GM19372 (cell line): ENCODE measurements at regions not wholly inside any gene's neighbourhood (a gene's known extent, or its start where the extent isn't known, plus 50 kb on each side); places are given as distances from the start of the nearest gene placed in this dataset.

Source experiments
- ATAC-seq: cut with Tn5 transposase; IDR thresholded peaks from one replicate; pipeline ENCODE4 v1.9.1; 2021; ENCODE audit warnings: mild to moderate bottlenecking, low read depth, moderate library complexity; ENCODE audit not compliant: unreplicated experiment

DNA sequence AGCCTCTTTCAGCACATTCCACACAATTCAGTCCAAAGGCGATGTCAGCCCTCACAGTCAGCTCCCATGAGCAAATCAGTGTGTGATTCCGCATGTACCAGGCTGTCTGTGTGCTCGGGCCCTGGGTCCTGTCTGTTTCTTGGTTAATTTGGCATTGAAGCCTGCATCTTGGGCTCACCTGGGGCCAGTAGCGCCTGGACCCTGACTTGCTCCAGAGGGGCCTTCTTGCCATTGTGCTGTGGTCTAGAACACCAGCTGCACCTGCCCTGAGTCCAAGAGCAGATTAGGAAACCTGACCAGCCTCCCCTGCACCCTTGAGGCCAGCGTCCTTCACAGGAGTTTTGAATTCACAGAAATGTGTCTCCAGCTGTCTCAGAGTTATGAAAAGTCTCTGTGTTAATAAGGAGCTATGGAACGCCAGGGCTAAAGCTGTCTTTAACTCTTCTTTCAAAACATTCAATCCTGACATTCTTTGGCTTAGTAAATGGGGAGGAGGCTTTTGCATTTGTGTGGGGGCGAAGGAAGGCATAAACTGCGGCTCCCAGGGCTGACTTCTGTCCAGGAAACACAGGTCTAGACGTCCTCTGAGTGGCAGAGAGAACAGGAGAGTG is 102.2 kb downstream of the ARF6 start:
- no peak for ATAC-seq

DNA sequence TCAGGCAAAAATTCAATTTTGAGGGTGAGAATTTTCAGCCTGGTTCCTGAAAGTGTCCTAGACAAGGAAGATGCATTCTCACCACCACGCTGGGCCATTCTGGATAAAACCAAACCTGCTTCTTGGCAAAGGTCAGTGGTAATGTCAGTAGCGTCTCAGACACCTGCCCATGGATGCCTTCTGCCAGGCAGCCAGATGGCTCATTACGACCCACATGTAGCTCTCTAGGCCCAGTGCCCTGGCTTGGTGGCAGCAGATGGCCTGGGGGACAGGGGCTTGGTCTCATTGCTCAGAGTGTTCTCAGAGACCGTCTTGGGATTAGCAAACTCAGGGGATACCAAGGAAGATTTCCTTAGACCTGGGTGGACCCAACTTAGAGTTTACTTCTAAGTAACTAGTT is 105.1 kb downstream of the ARF6 start:
- no peak for ATAC-seq

DNA sequence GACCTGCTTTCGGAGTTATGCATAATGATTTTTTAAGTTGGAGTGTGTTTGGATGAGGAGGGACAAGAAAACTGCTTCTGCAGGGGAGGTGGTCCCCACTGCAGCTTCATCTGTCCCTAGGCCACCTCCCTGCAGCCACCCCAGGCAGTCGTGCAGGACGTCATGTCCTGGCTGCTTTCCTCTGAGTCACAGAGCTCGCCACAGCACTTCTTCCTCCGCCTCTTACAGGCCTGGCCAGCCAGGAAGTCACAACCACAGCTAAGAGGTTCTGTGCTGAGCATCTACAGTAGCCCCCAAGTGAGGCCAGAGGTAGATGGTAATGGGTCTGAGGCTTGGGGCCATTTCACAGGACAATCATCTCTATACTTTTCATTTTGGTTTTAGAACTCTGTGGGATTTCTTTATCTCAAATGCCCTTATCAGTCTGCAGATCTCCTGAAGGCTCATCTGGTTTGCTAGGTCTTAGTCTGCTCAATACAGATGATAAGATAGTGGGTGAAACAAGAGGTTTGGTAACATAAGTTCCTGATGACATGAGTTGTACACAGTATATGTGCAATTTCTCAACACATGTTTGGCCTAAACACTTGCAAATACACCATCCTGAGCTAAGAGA is 106.4 kb downstream of the ARF6 start:
- peak; percentile 55 for ATAC-seq

DNA sequence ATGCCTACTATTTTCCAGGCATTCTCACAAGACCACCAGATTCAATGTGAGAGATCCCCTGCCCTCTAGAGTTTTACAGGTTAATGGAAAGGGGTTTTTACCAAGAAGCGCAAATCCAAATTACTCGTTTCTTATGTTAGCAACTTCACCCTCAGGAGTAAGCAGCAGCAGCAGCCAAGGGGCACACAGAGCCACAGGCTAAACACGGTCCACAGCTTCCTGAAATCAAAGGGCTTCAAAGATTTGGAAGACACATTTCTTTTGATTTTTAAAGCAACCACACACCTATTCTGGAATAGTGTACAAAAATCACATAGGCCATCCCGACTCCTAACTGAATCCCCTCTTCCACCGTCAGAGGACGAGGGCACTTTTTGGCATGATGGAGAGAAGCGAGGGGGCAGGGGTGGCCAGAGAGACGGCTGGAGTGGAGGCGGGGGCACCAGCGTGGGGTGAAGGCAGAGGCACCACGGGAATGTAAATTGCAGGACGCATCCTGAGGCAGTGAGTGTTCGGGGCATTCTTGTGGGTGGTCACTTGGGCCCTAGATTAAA is 107.0 kb downstream of the ARF6 start:
- ATAC-seq, result no peak

DNA sequence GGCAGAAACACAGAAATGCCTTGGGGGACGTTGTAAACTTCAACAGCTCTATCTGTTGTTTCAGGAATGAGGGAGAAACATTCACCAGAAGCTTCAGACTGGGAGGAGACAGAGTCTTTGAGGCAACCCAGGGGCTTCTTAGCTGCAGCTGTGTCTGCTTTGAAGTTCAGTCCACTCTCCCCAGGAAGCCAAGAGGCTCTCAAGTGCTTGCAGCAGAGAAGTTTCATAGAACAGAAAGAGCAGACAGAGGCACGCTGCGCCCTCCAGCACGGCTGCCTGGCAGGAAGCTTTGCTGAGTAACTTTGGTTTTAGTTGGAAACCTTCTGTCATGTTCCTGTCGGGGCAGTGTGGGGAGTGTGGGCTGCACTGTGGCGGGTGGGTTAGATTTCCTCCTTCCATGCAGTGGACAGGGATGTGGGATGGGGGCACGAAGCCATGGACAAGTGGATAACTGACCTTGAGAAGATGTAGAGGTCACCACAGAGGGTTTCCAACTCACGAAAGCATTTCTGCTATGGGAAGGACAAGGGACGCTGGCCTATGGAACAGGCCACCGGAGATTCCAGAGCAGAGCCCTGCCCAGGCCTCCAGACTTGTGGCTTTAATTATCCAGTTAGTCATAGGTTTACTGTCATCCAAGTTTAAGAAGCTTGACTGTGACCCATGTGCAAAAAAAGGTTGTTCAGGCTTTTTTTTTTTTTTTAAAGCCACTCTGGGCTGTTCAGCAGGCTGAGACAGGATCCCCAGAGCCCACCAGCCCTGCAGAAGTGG is 107.7 kb downstream of the ARF6 start:
- no peak for ATAC-seq

DNA sequence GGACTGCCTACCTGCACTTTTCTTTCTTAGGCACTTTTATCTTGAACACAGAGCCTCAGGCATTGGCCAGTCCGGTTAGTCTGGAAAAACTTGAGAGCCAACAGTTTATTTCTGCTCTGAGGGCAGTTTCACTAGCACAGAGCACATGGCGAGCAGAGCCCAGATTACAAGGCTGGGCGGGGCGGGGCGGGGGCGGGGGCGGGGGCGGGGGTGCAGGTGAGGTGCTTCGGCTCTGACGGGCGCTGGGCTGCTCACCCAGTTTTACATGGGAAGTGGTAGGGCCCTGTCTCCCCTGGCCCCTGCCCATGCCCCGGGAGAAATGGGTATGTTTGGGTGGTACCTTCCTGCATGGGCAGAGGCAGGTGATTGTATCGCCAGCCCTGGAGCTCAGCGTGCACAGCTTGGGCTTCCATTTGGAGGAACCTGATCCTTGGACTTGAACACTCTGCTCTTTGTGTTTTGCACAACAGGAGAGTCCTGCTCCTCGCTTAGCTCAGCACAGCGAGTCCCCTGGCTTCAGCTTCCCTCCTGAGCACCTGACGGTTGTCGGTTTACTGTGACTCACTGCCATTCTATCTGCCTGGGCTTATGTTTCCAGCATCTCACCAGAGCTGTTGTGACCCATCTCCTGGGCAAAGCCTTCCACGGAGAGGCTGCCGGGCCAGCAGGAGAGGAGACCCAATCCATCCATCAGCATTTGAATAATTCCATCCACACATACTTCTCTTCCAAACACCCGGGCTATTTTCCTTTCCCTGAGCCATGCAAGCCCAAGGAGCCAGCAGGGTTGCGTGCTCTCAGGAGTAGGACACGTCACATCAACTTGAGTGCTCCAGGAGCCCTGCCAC is 108.5 kb downstream of the ARF6 start:
- no peak for ATAC-seq

DNA sequence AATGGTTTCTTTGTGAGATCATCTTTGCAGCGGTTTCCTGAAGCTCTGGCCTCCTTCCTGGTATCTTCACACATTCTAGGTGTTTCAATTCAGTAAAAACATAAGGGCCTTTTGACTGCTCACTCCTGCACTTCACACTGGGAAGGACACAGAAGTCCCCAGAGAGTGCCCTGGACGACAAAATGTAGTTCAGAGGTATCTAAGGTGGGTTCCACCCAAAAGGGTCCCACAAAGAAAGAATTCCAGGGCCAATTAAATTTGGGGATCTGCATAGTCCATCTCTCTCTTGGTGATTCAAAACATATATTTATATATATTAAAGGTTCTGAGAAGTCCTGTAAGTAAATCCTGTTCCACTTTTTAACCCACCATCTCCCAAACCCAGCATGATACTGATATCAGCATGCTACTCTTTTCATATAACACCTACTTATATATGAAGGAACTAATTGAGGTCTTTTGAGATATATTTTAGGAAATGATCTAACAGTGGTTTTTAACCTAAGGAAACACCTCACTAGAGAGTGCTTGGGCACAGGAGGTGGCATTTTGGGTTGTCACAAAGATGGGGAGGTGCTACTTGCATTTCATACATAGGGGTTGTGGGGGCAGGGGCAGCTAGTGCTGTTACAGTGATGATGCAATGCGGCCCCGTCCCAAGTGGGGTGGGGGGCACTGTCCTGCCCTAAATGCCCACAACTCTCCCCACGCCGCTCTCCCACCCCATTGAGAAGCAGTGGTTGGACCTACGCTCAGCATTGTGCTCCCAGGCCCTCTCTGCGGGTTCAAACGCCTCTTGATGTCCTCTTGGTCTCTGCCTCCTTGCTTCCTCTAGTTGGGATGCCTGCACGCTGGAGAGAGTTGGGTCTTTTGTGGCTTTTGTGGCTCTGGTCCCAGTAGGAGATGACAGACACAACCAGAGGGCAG is 109.4 kb downstream of the ARF6 start:
- no peak for ATAC-seq

DNA sequence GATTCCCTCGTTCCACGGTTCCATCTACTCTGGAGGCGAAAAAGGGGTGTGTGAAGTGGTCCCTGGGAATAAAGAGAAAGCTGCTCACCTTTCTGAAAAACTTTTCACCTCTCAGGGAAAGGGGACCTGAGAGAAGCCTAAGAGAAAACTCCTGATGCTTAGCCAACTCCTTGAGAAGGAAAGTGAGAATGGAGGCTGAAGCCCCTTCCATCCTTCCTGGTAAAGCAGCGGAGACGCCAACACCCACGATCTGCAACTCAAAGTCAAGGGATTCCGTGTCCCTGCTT is 110.0 kb downstream of the ARF6 start:
- ATAC-seq, result no peak

DNA sequence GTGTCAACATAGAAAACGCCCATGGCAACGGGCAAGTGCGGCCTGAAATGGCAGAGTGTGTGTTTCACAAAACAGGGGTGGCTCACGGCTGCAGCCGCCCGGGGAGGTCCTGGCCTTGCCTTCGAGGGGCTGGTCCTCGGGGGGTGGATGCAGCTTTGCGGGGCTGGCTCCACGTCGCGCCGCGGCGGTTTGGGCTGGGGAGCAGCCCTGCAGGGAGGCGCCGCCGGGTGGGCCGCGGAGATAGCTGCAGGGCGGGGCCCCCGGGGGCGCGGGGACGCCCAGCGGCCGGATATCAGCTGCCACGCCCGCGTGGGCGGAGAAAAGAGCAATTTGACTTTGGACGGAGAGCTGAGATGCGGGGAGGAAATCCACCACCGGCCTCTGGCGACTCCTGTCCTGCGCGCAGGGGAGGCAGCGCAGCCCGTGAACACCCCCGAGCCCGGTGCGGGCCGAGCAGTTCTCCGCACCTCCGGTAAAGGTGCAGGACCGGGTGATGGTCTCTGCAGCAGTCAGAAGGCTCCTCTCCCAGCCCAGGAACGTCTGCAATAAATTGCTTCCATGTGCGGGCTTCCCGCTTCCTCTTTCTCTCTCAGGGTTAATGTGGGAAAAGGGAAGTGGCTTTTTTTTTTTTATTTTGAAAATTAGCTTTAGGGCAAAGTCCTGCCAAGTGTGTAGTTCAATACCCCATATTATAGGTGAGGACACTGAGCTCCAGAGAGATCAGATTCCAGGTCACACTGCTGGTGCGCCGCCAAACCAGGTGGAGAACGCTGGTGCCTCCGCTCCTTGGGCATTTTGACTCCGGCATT is 110.5 kb downstream of the ARF6 start:
- ATAC-seq, result peak; percentile 44

DNA sequence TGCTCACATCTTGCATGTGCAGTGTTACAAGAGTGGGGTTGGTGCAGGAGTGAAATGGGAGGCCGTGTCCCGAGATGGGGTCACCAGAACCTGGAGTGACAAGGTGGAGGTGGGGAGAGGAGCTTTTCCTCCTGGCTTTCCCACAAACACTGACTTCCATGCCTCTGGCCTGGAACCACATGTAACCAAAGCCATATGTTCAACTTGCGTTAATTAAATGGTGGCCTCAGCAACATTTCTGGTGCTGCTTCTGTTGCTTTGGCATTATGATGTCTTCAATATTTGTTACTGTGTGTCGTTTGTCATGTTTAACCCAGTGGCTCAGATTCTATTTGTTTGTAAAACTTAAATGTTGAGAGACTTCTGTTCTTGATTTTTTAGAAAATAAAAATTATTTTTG is 110.2 kb downstream of the VCPKMT start:
- ATAC-seq, result no peak

DNA sequence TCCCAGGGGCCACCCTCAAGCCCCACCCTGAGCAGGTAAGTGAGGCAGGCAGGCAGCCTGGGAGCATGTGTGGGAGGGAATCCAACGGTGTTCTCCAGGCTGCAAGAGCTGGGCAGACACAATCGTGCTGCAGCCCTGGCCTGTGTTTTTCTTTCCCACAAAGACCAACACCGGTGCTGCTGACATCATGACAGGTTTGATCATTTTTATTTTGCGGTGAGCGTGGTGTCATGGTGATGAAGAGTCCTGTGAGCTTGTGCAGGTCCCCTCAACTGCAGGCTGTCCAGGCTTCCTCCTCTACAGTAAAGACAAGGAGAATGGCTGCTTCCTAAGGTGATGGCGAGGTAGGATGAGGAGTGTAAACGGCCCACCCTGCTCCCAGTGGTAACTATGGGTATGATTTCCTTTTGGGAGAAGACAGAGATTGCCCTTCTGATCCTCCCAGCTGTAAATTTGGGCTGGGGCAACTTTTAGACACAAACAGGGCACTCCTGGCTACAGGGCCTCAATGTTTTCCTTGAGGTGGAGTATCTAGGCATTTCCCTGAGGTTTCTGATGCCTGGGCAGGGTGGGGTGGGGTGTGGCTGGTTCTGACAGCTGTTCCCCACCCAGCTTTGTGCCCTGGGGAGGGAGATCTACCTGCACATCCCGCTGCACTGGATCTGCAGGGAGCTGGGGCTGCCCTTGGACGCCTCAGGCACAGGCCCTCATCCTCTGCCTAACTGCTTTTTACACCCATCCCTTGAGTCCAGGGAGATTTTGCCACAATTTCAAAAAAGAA is 109.1 kb downstream of the VCPKMT start:
- ATAC-seq, result no peak

DNA sequence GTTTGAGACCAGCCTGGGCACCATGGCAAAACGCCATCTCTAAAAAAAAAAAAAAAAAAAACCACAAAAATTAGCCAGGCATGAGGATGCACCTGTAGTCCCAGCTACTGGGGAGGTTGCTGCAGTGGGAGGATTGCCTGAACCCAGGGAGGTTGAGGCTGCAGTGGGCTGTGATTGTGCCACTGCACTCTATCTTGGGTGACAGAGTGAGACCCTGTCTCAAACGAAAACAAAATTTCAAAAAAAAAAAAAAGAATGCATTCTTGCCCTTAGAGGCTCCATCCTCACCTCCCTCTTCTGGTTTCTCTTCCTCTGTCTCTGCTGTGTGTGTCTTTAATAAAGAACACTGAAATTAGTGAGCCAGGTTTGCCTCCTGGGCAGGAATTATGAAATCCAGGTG is 107.8 kb downstream of the VCPKMT start:
- ATAC-seq, result no peak

DNA sequence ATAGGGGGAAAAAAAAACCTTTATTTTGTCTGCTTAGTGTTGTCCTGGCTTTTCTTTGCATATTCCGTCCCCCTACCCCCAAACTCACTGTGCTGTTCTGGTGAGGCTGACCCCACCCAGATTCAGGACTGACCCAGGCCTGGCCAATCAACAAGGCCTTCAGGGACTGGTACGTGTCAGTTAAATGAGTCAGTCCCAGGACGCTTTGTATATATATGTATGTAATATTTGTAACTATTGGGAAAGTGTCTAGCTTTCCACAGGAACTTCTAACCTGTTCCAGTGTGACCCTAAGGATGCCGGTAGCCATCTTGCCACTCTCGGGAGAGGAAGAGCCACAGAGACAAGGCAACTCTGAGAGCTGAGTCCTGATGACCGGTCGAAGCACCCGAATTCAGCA is 107.4 kb downstream of the VCPKMT start:
- ATAC-seq, result no peak

DNA sequence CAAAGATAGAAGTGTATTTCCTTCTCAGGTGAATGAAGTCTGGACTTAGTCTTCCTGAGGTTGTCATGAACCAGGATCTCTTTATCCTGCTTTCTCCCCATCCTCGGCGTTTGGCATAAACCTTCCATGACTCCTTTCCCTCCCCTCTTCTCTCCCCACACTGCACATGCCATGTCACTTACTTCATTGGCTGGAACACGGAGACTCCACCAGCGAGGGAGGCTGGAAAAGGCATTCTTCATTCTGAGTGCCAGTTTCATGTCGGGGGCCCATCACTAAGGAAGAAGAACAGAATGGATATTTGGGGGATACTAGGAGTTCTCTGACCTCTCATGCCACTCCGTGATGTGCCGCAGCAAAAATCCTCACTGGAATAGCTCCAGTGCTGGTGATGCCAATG is 105.6 kb downstream of the VCPKMT start:
- no peak for ATAC-seq

DNA sequence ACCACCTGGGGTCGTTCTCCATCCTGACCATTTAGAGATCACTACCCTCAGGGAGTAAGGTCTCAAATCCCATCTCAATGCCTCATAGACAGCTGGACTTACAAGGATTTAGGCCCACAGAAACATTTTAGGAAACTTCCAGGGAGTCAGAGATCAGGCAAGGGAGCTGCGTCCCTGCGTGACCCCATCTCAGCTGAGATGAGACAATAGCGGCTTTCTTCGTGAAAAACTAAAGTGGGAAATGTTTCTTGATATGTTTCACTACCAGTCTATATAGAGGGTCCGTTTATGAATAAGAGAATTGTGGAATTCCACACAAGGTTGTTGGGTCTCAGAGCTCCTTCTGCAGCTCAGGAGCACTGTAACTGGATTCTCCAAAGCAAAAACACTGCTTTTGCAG is 105.1 kb downstream of the VCPKMT start:
- no peak for ATAC-seq

DNA sequence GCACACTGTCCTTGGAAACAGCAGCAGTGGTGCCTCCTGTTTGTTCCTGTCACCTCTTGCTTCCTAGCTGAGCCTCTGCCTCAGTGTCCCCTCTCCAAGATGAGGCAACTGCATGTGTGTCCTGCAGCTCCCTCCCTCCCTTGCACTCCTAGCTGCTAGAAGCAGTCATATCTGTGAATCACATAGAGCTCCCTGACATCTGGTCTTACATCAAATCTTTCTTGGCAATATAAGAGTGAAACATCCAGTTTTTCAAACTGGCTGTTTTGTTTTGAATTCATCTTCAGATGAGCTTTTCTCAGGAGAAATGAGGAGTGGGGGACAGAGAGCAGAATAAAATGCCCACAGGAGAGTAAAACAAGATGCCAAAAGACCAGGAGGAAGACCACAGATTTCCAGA is 103.7 kb downstream of the VCPKMT start:
- ATAC-seq, result no peak

DNA sequence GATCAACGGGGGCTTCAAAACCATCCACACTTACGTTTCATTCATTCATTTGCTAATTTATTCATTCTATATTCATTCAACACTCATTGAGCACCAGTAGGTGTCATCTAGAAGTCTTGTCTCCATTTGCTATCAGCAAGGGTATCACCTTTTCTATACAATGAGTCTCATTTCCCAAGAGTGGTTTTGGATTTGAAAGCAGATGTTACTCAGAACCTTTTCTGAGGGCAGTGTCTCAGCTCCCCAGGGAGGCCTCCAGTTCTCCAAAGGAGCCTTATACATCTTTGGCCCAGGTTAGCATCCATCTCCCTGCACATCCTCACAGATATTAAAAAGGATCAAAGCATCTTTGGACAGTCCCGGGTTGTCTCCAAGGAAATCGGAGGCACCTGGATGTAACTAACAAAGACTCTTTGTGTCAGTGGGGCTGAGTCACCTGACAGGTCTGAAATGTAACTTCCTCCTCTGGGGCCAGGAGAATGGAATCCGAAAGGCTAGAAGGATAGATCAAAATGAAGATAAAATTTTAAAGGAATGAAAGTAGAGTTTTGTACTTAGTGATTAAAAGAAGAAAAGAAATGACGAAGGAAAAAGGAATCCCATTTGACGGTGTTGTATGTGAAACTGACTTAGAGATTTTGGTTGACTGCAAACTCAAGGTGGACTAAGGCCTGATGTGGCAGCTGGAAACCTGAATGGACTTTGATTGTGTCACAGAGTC is 103.0 kb downstream of the VCPKMT start:
- ATAC-seq, result no peak

DNA sequence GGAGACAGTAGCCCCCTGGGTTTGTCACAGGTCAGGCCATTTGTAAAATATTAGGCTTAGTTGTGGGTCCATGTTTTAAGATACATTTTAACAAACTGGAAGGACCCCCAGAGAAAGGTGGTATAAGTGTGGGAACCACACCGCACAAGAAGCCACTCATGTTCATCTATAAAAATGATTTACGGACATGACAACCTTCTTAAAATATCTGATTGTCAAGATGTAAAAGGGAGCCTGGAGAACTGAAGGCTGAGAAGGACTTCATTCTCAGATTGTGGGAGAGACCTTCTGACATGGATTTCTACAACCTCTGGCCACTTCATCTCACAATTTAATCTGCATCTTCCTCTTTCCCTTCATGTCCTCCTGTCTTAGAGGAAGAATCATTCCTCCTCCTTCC is 102.4 kb downstream of the VCPKMT start:
- no peak for ATAC-seq
